ENCODE measurements at regions not wholly inside any gene's neighbourhood (a gene's known extent, or its start where the extent isn't known, plus 50 kb on each side); places are given as distances from the start of the nearest gene placed in this dataset.

- no peak for DNase-seq
- no peaks in the 10 kb centered on the region for H3K36me3 Mint-ChIP-seq
- no peak for ATAC-seq (replicated peaks)
- no peak overlapping the region for H3K4me3 Mint-ChIP-seq
- peaks cover 14 to 24% of the 10 kb centered on the region in 2 donors for H3K9me3 Mint-ChIP-seq
- no peak overlapping the region for H3K27ac Mint-ChIP-seq
- H3K27me3 Mint-ChIP-seq, result no peaks in the 10 kb centered on the region
- H3K4me1 Mint-ChIP-seq, result no peaks in the 10 kb centered on the region
Observed at GRCh38 chr13:103542648-103543047, 476.4 kb upstream of the SLC10A2 start.

- H3K27me3 Mint-ChIP-seq, result no peaks in the 10 kb centered on the region
- peaks cover 13 to 17% of the 10 kb centered on the region in 2 donors for H3K9me3 Mint-ChIP-seq
- DNase-seq (no peak), ATAC-seq (replicated peaks) (no peak)
- H3K36me3 Mint-ChIP-seq, result no peaks in the 10 kb centered on the region
- H3K4me3 Mint-ChIP-seq, result no peak overlapping the region
- H3K27ac Mint-ChIP-seq, result no peak overlapping the region
- H3K4me1 Mint-ChIP-seq, result no peaks in the 10 kb centered on the region
Observed at GRCh38 chr13:103540382-103540765, 474.2 kb upstream of the SLC10A2 start.

- DNase-seq, result no peak
- Mint-ChIP-seq H3K27me3 (no peaks in the 10 kb centered on the region), H3K9me3 (peaks cover 10 to 16% of the 10 kb centered on the region in 2 donors), H3K4me3 (no peak overlapping the region), H3K4me1 (no peaks in the 10 kb centered on the region), H3K36me3 (no peaks in the 10 kb centered on the region), H3K27ac (no peak overlapping the region)
- ATAC-seq (replicated peaks), result no peak
Observed at GRCh38 chr13:103539721-103540381, 473.6 kb upstream of the SLC10A2 start.

GRCh38 chr13:103539265-103539664 is 473.0 kb upstream of the SLC10A2 start:
- H3K9me3 Mint-ChIP-seq, result peaks cover 8 to 13% of the 10 kb centered on the region in 2 donors
- DNase-seq (no peak), ATAC-seq (replicated peaks) (no peak)
- H3K27ac Mint-ChIP-seq, result no peak overlapping the region
- H3K4me3 Mint-ChIP-seq, result no peak overlapping the region
- H3K36me3 Mint-ChIP-seq, result no peaks in the 10 kb centered on the region
- H3K27me3 Mint-ChIP-seq, result no peaks in the 10 kb centered on the region
- H3K4me1 Mint-ChIP-seq, result no peaks in the 10 kb centered on the region

- no peak for ATAC-seq (replicated peaks)
Observed at GRCh38 chr13:103537616-103538015, 471.4 kb upstream of the SLC10A2 start.

GRCh38 chr13:103531278-103531677 is 465.1 kb upstream of the SLC10A2 start:
- DNase-seq (no peak), ATAC-seq (replicated peaks) (no peak)
- H3K36me3 Mint-ChIP-seq, result no peaks in the 10 kb centered on the region
- no peaks in the 10 kb centered on the region for H3K27me3 Mint-ChIP-seq
- H3K9me3 Mint-ChIP-seq, result peaks cover 0 to 1% of the 10 kb centered on the region in 2 donors
- no peak overlapping the region for H3K4me3 Mint-ChIP-seq
- H3K4me1 Mint-ChIP-seq, result no peaks in the 10 kb centered on the region
- H3K27ac Mint-ChIP-seq, result no peak overlapping the region

More at GRCh38 chr13:103537616-103538015, 471.4 kb upstream of the SLC10A2 start:
- no peak overlapping the region for H3K27ac Mint-ChIP-seq
- no peak overlapping the region for H3K4me3 Mint-ChIP-seq
- H3K4me1 Mint-ChIP-seq, result no peaks in the 10 kb centered on the region
- H3K27me3 Mint-ChIP-seq, result no peaks in the 10 kb centered on the region
- H3K9me3 Mint-ChIP-seq, result peaks cover 2% of the 10 kb centered on the region in 2 donors
- no peaks in the 10 kb centered on the region for H3K36me3 Mint-ChIP-seq
- DNase-seq, result no peak

GRCh38 chr13:103528437-103528836 is 462.2 kb upstream of the SLC10A2 start:
- Mint-ChIP-seq H3K27me3 (no peaks in the 10 kb centered on the region), H3K27ac (no peak overlapping the region), H3K4me3 (no peak overlapping the region), H3K9me3 (no peaks in the 10 kb centered on the region), H3K4me1 (no peaks in the 10 kb centered on the region), H3K36me3 (no peaks in the 10 kb centered on the region)
- no peak for DNase-seq
- ATAC-seq (replicated peaks), result no peak

GRCh38 chr13:103525530-103525929 is 459.3 kb upstream of the SLC10A2 start:
- Mint-ChIP-seq H3K36me3 (no peaks in the 10 kb centered on the region), H3K27ac (no peak overlapping the region), H3K4me3 (no peak overlapping the region), H3K27me3 (no peaks in the 10 kb centered on the region), H3K9me3 (no peaks in the 10 kb centered on the region), H3K4me1 (no peaks in the 10 kb centered on the region)
- ATAC-seq (replicated peaks) (no peak), DNase-seq (no peak)

GRCh38 chr13:103523858-103524257 is 457.6 kb upstream of the SLC10A2 start:
- ATAC-seq (replicated peaks) (no peak), DNase-seq (no peak)
- Mint-ChIP-seq H3K9me3 (no peaks in the 10 kb centered on the region), H3K27ac (no peak overlapping the region), H3K4me3 (no peak overlapping the region), H3K36me3 (no peaks in the 10 kb centered on the region), H3K4me1 (no peaks in the 10 kb centered on the region), H3K27me3 (no peaks in the 10 kb centered on the region)

GRCh38 chr13:103521532-103521931 is 455.3 kb upstream of the SLC10A2 start:
- ATAC-seq (replicated peaks), result no peak

GRCh38 chr13:103517768-103518102 is 451.5 kb upstream of the SLC10A2 start:
- Mint-ChIP-seq H3K27ac (no peak overlapping the region), H3K4me1 (no peaks in the 10 kb centered on the region), H3K9me3 (no peaks in the 10 kb centered on the region), H3K4me3 (no peak overlapping the region), H3K27me3 (no peaks in the 10 kb centered on the region), H3K36me3 (no peaks in the 10 kb centered on the region)
- no peak for DNase-seq
- no peak for ATAC-seq (replicated peaks)

More at GRCh38 chr13:103521532-103521931, 455.3 kb upstream of the SLC10A2 start:
- H3K27ac Mint-ChIP-seq, result no peak overlapping the region
- no peak overlapping the region for H3K4me3 Mint-ChIP-seq
- no peaks in the 10 kb centered on the region for H3K27me3 Mint-ChIP-seq
- DNase-seq, result no peak
- no peaks in the 10 kb centered on the region for H3K4me1 Mint-ChIP-seq
- H3K9me3 Mint-ChIP-seq, result no peaks in the 10 kb centered on the region
- H3K36me3 Mint-ChIP-seq, result no peaks in the 10 kb centered on the region

GRCh38 chr13:103517066-103517767 is 451.0 kb upstream of the SLC10A2 start:
- no peak overlapping the region for H3K4me3 Mint-ChIP-seq
- no peaks in the 10 kb centered on the region for H3K36me3 Mint-ChIP-seq
- H3K27me3 Mint-ChIP-seq, result no peaks in the 10 kb centered on the region
- no peak for ATAC-seq (replicated peaks)
- no peak overlapping the region for H3K27ac Mint-ChIP-seq
- DNase-seq, result no peak
- no peaks in the 10 kb centered on the region for H3K9me3 Mint-ChIP-seq
- H3K4me1 Mint-ChIP-seq, result no peaks in the 10 kb centered on the region

GRCh38 chr13:103516015-103516795 is 450.0 kb upstream of the SLC10A2 start:
- Mint-ChIP-seq H3K36me3 (no peaks in the 10 kb centered on the region), H3K9me3 (no peaks in the 10 kb centered on the region), H3K4me1 (no peaks in the 10 kb centered on the region), H3K27me3 (no peaks in the 10 kb centered on the region), H3K4me3 (no peak overlapping the region), H3K27ac (no peak overlapping the region)
- ATAC-seq (replicated peaks) (no peak), DNase-seq (no peak)

GRCh38 chr13:103515410-103515809 is 449.2 kb upstream of the SLC10A2 start:
- ATAC-seq (replicated peaks) (no peak), DNase-seq (no peak)
- no peaks in the 10 kb centered on the region for H3K27me3 Mint-ChIP-seq

GRCh38 chr13:103514619-103515018 is 448.4 kb upstream of the SLC10A2 start:
- Mint-ChIP-seq H3K36me3 (no peaks in the 10 kb centered on the region), H3K4me1 (no peaks in the 10 kb centered on the region), H3K27me3 (no peaks in the 10 kb centered on the region), H3K4me3 (no peak overlapping the region), H3K27ac (no peak overlapping the region), H3K9me3 (no peaks in the 10 kb centered on the region)
- no peak for DNase-seq
- ATAC-seq (replicated peaks), result no peak

More at GRCh38 chr13:103515410-103515809, 449.2 kb upstream of the SLC10A2 start:
- H3K4me1 Mint-ChIP-seq, result no peaks in the 10 kb centered on the region
- no peaks in the 10 kb centered on the region for H3K9me3 Mint-ChIP-seq
- H3K36me3 Mint-ChIP-seq, result no peaks in the 10 kb centered on the region
- H3K4me3 Mint-ChIP-seq, result no peak overlapping the region
- no peak overlapping the region for H3K27ac Mint-ChIP-seq
